ENCODE measurements at regions not wholly inside any gene's neighbourhood (a gene's known extent, or its start where the extent isn't known, plus 50 kb on each side); places are given as distances from the start of the nearest gene placed in this dataset.

DNA sequence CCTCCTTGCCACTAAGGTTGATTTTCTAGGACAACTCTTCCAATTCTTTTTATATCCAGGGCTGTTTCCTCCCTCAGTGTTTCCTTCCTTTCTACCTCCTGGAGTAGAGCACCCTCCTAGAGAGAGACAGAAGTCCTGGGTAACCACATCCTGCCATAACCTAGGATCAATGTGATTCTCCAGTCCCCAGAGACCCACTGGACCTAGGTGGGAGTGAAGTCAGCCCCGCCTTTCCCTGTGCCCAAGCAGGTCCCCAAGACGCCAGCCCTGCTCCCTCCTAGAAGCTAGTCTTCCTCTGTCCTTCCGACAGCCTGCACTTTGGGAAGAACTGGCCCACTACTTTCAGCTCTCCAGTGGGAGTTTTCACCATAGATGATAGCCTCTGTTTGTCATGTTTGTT is 166.8 kb upstream of the PLEKHG7 start:
- no peak for DNase-seq (ENCODE audit: low read depth, low spot score)

DNA sequence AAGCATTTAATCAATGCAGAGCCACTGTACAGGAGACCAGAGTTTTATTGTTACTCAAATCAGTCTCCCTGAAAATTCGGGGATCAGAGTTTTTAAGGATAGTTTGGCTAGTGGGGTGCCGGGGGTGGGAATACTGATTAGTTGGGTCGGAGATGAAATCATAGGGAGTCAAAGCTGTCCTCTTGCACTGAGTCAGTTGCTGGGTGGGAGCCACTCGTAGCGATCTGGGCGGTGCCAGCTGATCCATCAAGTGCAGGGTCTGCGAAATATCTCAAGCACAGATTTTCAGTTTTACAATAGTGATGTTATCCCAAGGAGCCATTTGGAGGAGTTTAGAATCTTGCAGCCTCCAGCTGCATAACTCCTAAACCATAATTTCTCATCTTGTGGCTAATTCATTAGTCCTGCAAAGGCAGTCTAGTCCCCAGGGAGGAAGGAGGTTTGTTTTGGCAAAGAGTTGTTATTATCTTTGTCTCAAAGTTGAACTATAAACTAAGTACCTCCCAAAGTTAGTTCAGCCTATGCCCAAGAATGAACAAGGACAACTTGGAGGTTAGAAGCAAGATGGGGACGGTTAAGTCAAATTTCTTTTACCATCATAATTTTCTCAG is 169.4 kb upstream of the PLEKHG7 start:
- no peak for DNase-seq (ENCODE audit: low read depth, low spot score)

DNA sequence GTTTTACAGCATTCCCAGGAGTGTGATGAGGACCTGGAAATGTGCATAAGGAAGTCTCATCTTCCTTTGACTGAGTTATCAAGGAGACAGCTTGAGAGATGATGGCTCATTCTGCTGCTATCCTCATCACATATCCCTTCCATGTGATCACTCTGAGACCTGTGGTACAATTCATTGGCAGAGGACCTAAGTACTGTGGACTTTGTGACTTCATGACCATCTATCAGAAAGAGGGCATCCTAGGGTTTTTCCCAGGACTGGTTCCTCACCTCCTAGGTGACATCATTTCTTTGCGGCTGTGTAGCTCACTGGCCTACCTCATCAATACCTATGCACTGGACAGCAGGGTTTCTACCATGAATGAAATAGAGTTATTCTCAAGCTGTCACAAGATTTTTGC is 172.1 kb upstream of the PLEKHG7 start:
- DNase-seq (ENCODE audit: low read depth, low spot score): no peak

DNA sequence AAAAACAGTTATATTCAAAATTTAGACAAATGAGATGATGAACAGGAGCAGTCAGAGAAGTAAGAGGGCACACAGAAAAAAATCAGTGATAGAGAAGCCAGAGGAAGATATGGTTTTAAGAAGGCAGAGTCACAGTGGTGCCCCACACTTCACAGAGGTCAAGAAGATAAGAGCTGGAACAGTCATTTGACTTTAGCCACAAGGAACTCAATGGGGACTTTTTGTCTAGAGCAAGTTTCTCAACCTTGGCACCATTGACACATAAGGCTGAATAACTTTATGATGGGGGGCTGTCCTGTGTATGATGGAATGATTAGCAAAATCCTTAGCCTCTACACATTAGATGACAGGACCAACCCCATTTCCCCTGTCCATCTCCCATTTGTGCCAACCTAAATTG is 172.8 kb upstream of the PLEKHG7 start:
- no peak for DNase-seq (ENCODE audit: low read depth, low spot score)

DNA sequence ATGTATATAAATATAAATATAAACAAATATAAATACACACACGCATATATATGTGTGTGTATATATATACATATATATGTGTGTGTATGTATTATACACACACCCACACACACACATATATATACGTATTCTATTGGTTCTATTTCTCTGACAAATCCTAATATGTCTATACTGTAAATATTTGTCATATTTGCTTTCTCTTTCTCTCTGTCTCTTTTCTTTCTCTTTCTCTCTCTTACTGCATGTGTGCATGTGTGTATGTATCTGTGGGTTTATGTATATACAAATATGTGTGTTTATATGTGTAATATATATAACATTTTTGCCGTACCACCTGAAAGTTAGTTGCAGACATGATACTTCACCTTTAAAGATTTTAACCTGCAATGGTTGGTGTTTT is 174.2 kb upstream of the PLEKHG7 start:
- no peak for DNase-seq (ENCODE audit: low read depth, low spot score)

DNA sequence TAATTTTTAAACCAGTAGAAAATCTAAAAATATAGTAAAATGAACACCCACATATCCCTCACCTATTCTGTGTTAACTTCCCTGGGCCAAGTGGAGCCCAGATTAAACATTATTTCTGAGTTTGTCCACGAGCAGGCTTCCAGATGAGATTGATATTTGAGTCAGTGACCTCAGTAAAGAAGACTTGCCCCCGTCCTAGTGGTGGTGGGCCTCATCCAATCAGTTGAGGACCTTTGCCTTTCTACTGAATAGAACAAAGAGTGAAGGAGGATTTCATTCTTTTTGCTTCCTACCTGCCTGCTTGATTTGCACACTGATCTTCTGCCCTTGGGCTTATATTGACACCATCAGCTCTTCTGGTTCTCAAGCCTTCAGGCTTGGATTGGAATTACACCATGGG is 174.7 kb upstream of the PLEKHG7 start:
- no peak for DNase-seq (ENCODE audit: low read depth, low spot score)

DNA sequence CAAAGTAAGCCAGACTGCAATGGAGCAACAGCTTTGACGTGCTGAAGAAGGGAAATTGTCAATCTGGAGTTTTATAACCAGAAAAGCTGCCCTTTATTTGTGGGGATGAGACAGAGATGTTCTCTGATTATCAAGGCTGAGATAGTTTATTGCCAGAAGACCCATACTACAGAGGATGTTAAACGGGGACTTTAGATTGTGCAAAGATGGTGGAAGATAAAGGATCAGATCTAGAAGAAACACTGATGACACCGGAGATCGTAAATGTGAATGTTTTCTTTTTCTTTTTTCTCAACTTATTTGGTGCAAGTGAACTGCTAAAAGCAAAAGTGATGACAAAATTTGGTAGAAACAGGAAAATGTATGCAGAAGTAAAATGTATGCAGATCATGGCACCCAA is 178.3 kb upstream of the PLEKHG7 start:
- DNase-seq (ENCODE audit: low read depth, low spot score): no peak

DNA sequence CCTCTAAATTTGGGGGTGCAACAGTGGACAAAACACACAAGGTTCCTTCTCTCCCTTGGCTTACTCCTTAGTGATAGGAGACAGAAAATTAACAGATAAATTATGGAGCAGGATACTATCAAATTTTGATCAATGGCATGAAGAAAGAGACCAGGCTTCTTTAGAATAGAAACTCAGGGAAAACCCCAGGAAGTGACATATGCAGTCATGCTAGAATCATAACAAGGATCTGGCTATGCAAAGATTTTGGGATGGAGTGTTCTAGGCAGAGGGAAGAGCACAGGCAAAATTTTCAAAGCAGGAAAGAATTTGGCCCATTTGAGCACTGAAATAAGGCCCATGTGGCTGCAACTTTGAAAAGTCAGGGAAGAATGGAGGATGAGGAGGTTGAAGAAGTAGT is 182.3 kb upstream of the PLEKHG7 start:
- no peak for DNase-seq (ENCODE audit: low read depth, low spot score)

DNA sequence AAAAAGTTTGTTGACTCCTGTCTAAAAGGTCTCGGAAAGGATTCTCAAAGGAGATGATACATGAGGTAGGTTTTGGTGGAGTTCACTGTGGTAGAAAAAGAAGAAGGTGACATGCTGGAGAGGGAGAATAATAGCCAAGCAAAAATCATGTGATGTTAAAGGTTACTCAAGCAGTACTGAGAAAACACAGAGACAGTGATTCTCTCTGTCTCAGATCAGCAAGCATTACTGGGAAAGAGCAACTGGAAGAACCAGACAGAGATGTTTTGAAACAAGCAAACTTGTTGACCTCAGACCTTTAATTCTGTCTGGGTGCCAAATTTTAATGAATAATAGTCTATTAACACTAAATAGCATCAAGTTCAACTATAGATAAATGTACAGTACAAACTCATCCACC is 183.5 kb upstream of the PLEKHG7 start:
- no peak for DNase-seq (ENCODE audit: low read depth, low spot score)

DNA sequence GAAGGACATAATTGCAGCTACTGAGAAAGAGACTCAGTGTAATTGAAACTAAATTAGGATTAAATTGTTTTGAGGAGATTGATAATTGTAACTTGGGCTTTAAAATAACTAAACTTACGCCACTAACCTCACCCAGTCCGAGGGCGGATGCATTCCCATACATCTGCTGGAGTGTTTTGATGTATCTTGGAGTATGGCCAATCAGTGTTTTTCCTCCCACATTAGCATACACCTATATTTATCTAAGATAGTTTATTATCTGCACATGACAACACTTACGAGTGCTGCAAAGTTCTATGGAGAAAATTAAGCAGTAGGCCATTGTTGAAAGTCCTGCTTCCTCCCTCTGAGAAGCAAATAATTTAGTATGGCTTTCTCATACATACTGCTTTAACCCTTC is 184.7 kb upstream of the PLEKHG7 start:
- DNase-seq (ENCODE audit: low read depth, low spot score): no peak

DNA sequence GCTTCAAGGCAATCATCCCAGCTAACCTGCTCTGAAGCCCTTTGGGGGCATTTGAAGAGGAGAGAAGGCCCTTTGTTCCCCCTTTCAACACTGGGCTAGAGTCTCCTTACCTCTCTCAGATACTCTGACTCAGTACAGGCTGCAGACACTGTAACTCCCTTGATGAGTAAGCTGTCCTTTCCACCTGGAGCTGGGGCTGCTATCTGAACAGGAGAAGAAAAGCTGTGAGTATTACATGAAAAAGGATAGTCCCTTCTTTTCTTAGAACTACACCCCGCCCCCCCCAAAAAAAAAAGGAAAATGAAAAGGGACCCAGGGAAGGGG is 186.6 kb upstream of the PLEKHG7 start:
- DNase-seq (ENCODE audit: low read depth, low spot score): no peak

DNA sequence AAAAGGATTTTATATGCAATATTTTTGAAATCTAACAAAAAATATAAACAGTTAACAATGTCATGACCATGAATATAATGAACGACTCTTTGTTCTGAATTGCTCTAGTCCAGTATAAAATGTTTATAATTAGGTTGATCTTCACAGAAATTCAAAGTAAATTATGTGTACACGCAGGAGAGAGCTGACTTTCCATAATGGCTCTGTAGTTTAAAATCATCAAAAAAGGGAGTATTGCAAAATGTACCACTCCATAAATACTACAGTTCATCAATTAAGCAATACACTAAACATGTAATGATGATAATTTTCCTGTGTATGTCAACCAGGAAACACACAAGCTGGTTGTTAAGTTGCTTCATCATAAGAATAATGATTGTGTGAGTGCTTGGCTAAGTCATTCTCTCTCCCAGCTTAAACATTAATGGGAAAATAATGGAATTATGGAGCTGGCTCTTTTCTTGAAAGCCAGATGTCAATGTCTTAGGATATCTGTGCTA is 189.5 kb upstream of the PLEKHG7 start:
- no peak for DNase-seq (ENCODE audit: low read depth, low spot score)

DNA sequence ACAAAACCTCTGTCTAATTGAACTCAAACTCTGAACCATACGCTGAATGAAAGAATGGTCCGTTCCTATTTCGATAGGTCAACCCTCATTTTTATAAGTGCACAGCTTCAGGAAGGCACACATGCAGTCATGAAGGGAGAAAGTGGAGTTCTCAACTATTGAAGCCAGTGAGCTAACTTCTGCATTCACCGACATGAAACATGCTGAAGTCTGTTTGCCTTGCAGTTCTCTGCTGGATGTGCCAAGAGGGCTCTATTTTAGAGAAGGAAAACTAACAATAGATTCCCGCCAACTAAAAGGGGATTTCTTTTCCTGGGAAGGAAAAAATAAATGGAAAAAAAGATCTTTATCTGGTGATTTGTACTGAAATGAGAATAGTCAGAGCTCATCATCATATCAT is 191.0 kb upstream of the PLEKHG7 start:
- no peak for DNase-seq (ENCODE audit: low read depth, low spot score)

DNA sequence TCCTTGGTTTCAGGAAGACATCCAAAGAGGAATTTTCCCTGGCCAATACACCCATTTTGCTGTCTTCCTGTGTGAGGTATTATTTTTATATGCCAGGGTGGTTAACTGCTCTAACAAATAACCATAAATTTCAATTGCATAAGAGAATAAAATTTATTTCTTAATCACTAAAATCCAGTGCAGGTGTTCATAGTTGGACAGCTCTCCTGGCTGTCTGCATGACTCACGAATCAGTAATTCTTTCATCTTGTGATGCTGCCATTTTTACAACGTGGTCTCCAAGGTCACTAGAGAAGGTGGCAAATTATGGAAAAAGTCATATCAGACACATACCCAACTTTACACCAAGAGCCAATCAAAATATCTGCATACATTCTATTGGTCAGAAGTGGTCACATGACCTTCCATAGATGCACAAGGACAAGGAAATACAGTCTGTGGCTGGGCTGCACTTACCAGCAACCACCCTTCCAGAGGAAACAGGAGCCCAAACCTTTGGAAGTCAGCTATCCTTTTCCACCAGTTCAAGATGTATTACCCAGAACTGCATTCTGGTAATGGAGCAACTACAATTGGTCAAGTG is 193.5 kb upstream of the PLEKHG7 start:
- no peak for DNase-seq (ENCODE audit: low read depth, low spot score)

DNA sequence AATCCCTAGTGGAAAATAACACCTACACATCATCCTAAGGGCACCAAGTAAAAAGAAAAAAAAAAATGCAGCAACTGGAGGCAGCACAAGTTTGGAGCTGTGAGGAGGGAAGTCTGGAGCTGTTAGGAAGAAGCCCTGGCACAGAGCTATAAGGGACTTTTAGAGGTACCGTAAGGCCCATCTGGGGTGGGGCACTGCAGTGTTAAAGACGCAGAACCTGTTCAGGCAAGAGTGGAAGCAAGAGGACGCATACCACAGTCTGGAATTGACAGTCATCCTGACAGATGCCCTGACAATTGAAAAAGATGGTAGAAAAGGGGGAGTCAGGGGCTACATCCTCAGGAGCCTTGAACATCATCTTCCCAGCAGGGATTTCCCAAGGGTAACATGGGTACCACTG is 195.9 kb upstream of the PLEKHG7 start:
- DNase-seq (ENCODE audit: low read depth, low spot score): no peak

DNA sequence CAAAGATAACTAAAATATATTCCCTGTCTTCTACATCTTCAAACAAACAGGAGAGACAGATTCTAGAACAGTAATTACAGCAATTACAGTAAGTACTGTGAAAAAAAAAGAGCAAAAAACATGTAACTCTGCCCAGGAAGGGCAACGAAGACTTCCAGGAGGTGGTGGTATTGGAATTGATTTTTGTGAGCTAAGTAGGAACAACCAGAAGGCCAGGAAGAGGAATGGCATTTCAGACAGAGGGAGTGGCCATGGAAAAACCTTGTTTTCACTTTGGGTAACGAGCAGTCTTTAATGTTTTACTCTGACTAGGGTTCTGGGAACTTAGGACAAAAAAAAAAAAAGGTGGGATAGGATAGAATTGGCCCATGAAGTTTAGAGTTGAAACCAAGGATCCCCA is 196.3 kb upstream of the PLEKHG7 start:
- DNase-seq (ENCODE audit: low read depth, low spot score): no peak

DNA sequence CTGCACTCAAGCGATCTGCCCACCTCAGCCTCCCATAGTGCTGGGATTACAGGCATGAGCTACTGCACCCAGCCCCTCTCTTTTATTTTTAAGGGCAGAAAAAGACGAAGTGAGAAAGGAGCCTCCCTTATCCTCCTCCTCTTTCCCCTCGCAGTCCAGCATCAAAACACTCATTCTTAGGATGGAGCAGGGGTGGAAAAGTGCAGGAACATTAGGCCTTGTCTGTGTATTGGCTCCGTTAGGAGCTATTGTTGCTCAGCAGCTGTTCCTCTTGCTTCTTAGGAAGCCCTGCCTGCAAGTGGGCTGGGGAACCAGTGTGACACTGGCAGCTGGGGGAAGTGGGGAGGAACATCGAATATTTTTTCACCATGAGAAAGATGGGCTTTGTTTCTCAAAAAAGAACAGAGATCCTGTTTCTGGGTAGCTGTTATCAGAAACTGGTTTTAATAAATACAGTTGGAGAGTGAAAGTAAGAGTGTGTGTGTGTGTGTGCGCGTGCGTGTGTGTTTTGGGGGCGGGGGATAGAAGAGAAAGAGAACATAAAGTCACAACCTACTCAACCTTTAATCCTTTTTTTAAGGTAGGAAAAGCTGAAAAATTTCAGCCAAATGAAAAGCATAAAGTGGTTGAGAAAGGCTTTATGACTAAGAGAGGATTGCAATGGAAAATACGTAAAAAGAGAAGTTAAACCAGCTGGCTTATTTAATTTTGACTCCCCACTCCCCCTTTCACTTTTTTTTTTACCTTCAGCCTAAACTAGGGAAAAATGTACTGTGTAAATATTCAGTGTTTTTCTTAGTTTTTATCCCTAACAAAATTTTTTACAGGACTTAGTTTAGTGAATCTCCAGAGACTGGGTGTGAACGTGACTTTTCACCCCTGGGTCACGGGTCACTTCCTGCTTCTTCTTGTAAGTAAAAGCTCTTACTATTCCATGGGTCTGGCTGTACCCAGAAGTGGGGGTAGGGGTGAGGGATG is 197.2 kb upstream of the PLEKHG7 start:
- peak; percentile 26 for DNase-seq (ENCODE audit: low read depth, low spot score)

DNA sequence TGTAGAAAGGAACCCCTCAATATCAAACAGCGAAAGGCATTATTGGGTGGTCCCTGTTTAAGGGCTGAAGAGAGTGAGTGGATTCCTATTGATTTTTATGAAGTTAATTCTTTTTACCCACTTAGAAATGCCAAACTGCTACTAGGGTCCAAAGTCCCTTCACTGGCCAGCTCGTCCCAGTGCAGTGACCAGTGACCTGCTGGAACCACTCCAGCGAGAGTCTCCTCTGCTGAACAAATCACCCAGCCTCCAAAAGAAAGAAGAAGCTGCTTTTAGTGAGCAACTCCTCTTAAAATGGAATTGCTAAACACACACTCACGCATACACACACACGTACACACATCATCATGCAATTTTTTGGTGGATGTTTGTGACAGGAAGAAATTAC is 198.2 kb upstream of the PLEKHG7 start:
- DNase-seq (ENCODE audit: low read depth, low spot score): no peak

DNA sequence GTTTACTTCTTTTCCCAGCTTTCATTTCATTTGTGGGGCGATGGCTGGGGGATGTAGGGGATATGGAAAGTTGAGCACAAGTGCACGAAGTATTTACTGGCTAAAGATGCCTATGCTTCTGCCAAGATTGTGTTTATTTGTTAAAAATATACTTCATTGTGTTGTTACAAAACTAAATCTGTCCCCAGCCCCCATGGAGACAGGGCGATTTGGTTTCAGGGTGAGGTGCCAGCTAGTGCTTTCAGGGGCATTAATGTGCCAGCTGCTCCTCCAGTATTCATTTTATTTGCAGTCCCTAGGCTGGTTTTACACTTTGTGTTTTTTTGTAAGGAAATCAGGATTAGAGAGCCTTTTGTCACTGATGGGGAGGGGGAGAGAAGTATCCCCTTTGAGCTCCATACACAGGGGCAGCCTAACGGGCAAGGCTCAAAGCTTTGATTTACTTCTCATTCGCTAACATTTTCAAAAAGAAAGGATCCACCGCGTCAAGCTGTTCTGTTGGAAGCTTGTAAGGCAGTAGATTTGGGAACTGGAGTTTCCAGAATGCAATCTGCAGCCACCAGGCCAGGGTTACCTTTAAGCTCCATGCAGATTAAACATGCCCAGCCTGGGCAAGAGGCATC is 198.7 kb upstream of the PLEKHG7 start:
- DNase-seq (ENCODE audit: low read depth, low spot score): no peak

DNA sequence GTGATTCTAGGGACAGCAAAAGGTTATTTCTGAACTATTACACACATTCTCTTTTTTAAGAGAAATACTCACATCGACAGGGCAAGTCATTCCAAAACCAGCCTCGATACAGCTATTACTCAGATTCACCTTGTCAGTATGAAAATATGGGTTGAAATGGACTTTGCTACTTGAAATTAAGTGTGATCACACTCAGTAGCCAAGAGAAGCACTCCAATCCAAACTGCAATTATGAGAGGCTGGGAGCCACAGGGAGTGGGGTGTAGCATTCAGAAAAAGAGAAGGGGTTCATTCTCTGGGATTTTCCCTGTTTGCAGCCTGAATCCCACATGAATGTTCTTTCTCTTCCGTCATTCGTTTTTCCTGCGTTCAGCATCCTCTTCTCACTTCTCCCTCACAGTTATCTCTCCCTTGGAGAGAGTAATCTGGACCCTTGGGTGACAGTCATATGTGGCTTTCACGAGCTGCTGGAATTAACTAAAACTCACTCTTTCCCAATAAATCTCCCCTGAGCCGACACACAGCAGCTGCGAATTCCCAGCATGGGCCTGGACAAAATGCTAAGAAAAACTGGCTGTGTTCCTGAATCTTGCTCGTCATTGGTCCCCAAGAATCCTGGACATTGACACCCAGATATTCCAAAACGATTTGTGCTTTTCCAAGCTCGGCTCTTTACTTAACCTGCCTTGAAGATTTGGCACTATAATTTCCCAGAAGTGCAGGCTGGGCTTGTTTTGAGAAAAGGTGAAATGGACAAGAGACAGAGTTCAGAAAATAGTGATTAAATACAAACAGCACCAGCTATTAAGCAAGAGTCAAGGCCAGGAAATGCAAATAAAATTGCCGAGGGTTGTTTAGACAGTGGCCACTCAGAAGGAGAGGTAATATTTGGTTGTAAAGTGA is 199.5 kb upstream of the PLEKHG7 start:
- DNase-seq (ENCODE audit: low read depth, low spot score): no peak

DNA sequence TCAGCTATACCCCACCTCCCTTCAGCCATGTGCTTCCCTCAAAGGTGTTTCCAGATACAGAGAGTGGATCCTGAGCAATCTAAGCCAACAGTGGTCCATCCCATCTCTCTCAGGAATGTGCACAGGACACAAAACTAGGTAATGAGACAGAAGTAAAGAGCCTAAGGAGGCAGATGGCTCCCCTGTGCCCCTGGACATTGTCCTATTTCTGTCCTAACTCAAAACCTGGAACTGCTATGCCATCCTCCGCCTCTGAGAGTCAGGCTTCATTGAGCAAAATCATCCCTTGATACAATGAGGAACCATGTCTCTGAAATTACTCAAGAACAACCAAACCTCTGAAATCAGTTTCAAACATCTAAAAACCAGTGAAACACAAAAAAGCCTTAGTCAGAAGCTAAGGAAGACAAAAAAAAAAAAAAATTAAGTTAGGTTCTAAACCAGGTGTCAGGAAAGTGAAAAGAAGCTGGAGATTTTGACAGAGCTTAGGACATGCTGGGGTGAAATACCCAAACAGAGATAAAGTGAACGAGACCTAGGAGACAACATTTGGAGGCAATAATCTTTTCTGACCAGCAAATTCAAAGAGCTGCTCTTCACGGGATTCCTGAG is 200.3 kb upstream of the PLEKHG7 start:
- DNase-seq (ENCODE audit: low read depth, low spot score): no peak

All from activated CD4-positive, CD25-positive, alpha-beta regulatory T cell treated with anti-CD3 and anti-CD28 coated beads, Interleukin-2, amount 50 U/mL, for 16 hours (primary cell).